ENCODE measurements at regions not wholly inside any gene's neighbourhood (a gene's known extent, or its start where the extent isn't known, plus 50 kb on each side); places are given as distances from the start of the nearest gene placed in this dataset.

DNA sequence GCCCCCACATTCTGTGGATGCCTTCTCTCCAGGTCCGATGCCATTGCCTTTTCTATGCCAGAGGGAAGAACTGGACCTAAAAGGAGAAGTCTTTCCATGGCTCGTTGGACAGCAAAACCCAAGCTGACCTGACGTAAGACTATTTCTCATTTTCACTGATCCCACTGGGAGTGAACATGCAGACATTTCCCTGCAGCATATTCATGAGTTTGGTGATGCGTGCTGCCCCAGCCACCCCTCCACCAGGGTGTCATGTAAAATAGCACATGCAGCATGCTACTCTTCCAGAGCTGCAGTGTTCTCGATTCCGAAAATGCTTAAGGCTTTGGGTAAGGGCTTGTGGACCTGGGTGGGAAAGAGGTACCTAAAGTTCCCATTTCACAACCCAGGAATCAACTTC lies 221.2 kb downstream of the UXS1 start:
- no peak overlapping the region for H3K4me3 Mint-ChIP-seq
- H3K36me3 ChIP-seq (replicated peaks in 1 of 2; ENCODE audit: control insufficient read depth in 1 of 2, insufficient read depth in 2 of 2, low read length in 2 of 2) = no peaks in the 10 kb centered on the region
- H3K79me2 ChIP-seq (ENCODE audit: insufficient read depth, low read length) = no peaks in the 10 kb centered on the region
- H3K4me2 ChIP-seq (replicated peaks; ENCODE audit: extremely low read depth, low read length, poor library complexity, severe bottlenecking) = no peak overlapping the region
- H3K27ac ChIP-seq (ENCODE audit: low read depth in 1 of 2, low read length in 2 of 2) = no peak overlapping the region
- H2AFZ ChIP-seq (ENCODE audit: insufficient read depth, low read depth, low read length, poor library complexity, severe bottlenecking) = no peak overlapping the region
- 75% methylated on average over 3 of the region's 6 CpGs for WGBS (ENCODE audit: insufficient coverage)
- TF ChIP-seq, protein P1, sequence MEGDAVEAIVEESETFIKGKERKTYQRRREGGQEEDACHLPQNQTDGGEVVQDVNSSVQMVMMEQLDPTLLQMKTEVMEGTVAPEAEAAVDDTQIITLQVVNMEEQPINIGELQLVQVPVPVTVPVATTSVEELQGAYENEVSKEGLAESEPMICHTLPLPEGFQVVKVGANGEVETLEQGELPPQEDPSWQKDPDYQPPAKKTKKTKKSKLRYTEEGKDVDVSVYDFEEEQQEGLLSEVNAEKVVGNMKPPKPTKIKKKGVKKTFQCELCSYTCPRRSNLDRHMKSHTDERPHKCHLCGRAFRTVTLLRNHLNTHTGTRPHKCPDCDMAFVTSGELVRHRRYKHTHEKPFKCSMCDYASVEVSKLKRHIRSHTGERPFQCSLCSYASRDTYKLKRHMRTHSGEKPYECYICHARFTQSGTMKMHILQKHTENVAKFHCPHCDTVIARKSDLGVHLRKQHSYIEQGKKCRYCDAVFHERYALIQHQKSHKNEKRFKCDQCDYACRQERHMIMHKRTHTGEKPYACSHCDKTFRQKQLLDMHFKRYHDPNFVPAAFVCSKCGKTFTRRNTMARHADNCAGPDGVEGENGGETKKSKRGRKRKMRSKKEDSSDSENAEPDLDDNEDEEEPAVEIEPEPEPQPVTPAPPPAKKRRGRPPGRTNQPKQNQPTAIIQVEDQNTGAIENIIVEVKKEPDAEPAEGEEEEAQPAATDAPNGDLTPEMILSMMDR (IDR thresholded peaks at IDR 0.05) = no peak
- intact Hi-C loops (cut with micrococcal nuclease) = no loop called here
- H3K27me3 Mint-ChIP-seq (ENCODE audit: low read depth in 3 of 3) = peaks cover 0 to 4% (median 2%) of the 10 kb centered on the region in 3 donors
- no peaks in the 10 kb centered on the region for H3K36me3 Mint-ChIP-seq
- H4K20me1 ChIP-seq (ENCODE audit: insufficient read depth, low read length) = no peaks in the 10 kb centered on the region
- H3K27me3 ChIP-seq (ENCODE audit: control insufficient read depth in 2 of 2, insufficient read depth in 2 of 2, low read length in 2 of 2) = no peaks in the 10 kb centered on the region
- no peak overlapping the region for H3K9ac ChIP-seq (ENCODE audit: insufficient read depth, low read length, poor library complexity, severe bottlenecking)
- no peaks in the 10 kb centered on the region for H3K4me1 ChIP-seq (ENCODE audit: control insufficient read depth in 1 of 2, insufficient read depth in 2 of 2, low read length in 2 of 2)
- no peak for DNase-seq
- H3K9me3 Mint-ChIP-seq = peaks cover 6 to 19% (median 12%) of the 10 kb centered on the region in 7 donors
- no peak overlapping the region for H3K4me3 ChIP-seq (replicated peaks in 1 of 3; ENCODE audit: low read depth in 2 of 3, low read length in 3 of 3)
- no peaks in the 10 kb centered on the region for H3K4me1 Mint-ChIP-seq
- H3K27ac Mint-ChIP-seq = no peak overlapping the region
- peaks cover 0 to 16% of the 10 kb centered on the region in 2 donors for H3K9me3 ChIP-seq (replicated peaks in 1 of 2; ENCODE audit: control insufficient read depth in 1 of 2, insufficient read depth in 1 of 2, low read length in 2 of 2)

DNA sequence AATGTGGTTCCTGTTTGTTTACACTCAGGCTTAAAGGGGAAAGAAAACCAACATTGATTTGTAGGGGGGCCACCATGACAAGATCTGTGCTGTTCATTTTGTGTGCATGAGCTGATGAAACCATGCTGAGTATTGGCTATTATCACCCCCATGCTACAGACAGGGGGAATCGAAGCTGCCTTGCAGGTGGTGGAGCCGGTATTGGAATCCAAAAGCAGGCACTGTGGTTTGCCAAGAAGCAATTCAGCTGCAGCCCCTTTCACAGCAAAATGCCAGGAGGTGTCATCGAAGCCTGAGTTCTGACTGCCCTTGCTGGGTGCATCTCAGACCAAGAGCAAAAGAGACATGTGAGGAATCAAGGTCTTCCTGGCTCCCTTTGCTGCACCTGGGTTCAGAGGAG lies 221.9 kb downstream of the UXS1 start:
- Histone ChIP-seq H3K4me3 (replicated peaks in 1 of 3; ENCODE audit: low read depth in 2 of 3, low read length in 3 of 3) (no peak overlapping the region), H3K4me2 (replicated peaks; ENCODE audit: extremely low read depth, low read length, poor library complexity, severe bottlenecking) (no peak overlapping the region), H2AFZ (ENCODE audit: insufficient read depth, low read depth, low read length, poor library complexity, severe bottlenecking) (no peak overlapping the region), H3K4me1 (ENCODE audit: control insufficient read depth in 1 of 2, insufficient read depth in 2 of 2, low read length in 2 of 2) (no peaks in the 10 kb centered on the region), H3K9me3 (replicated peaks in 1 of 2; ENCODE audit: control insufficient read depth in 1 of 2, insufficient read depth in 1 of 2, low read length in 2 of 2) (peaks cover 0 to 14% of the 10 kb centered on the region in 2 donors), H3K27ac (ENCODE audit: low read depth in 1 of 2, low read length in 2 of 2) (no peak overlapping the region), H3K27me3 (ENCODE audit: control insufficient read depth in 2 of 2, insufficient read depth in 2 of 2, low read length in 2 of 2) (no peaks in the 10 kb centered on the region), H4K20me1 (ENCODE audit: insufficient read depth, low read length) (no peaks in the 10 kb centered on the region), H3K9ac (ENCODE audit: insufficient read depth, low read length, poor library complexity, severe bottlenecking) (no peak overlapping the region), H3K79me2 (ENCODE audit: insufficient read depth, low read length) (no peaks in the 10 kb centered on the region), H3K36me3 (replicated peaks in 1 of 2; ENCODE audit: control insufficient read depth in 1 of 2, insufficient read depth in 2 of 2, low read length in 2 of 2) (no peaks in the 10 kb centered on the region)
- H3K4me1 Mint-ChIP-seq = no peaks in the 10 kb centered on the region
- no peak overlapping the region for H3K4me3 Mint-ChIP-seq
- no peaks in the 10 kb centered on the region for H3K36me3 Mint-ChIP-seq
- intact Hi-C loops (cut with micrococcal nuclease) = no loop called here
- 86% methylated on average over 2 of the region's 3 CpGs for WGBS (ENCODE audit: insufficient coverage)
- H3K27ac Mint-ChIP-seq = no peak overlapping the region
- H3K27me3 Mint-ChIP-seq (ENCODE audit: low read depth in 3 of 3) = peaks cover 0 to 6% (median 2%) of the 10 kb centered on the region in 3 donors
- peaks cover 2 to 15% (median 9%) of the 10 kb centered on the region in 7 donors for H3K9me3 Mint-ChIP-seq
- TF ChIP-seq, protein P1 (IDR thresholded peaks at IDR 0.05) = no peak
- DNase-seq = no peak
